WERI-Rb-1 (cell line): ENCODE measurements at regions not wholly inside any gene's neighbourhood (a gene's known extent, or its start where the extent isn't known, plus 50 kb on each side); places are given as distances from the start of the nearest gene placed in this dataset.
"Not testable (repeated sequence)": the region's sequence is repeated elsewhere in the genome, so short reads cannot be mapped to it uniquely, and the experiment has no call there.

Source experiments
- DNase-seq: peaks from one replicate; pipeline ENCODE4 v3.0.0-alpha.2; 2020
- H3K27ac ChIP-seq: fragments of 250-450 bp; sonication (Bioruptor Pico); 2 replicates; pipeline ENCODE4 v1.5.1; 2020; ENCODE audit warnings: mild to moderate bottlenecking, moderate library complexity
- H3K27me3 ChIP-seq: fragments of 250-450 bp; sonication (Bioruptor Pico); 2 replicates; pipeline ENCODE4 v1.5.1; 2021; ENCODE audit warnings: mild to moderate bottlenecking, low read depth, moderate library complexity; ENCODE audit not compliant: insufficient read depth, severe bottlenecking
- H3K36me3 ChIP-seq: fragments of 250-450 bp; sonication (Bioruptor Pico); 2 replicates; pipeline ENCODE4 v1.5.1; 2020; ENCODE audit warnings: mild to moderate bottlenecking, moderate library complexity
- H3K4me3 ChIP-seq: 2 replicates; pipeline ENCODE4 v1.5.1; 2011; ENCODE audit warnings: low read depth, mild to moderate bottlenecking, control low read depth, low read length
- H3K9me3 ChIP-seq: fragments of 250-450 bp; sonication (Bioruptor Pico); 2 replicates; pipeline ENCODE4 v1.5.1; 2021; ENCODE audit warnings: mild to moderate bottlenecking, moderate library complexity; ENCODE audit not compliant: severe bottlenecking
- CTCF ChIP-seq: IDR thresholded peaks from 2 replicates; pipeline ENCODE4 v1.5.1; 2011; ENCODE audit warnings: low read depth, mild to moderate bottlenecking, control low read depth, inconsistent platforms, low read length

DNA sequence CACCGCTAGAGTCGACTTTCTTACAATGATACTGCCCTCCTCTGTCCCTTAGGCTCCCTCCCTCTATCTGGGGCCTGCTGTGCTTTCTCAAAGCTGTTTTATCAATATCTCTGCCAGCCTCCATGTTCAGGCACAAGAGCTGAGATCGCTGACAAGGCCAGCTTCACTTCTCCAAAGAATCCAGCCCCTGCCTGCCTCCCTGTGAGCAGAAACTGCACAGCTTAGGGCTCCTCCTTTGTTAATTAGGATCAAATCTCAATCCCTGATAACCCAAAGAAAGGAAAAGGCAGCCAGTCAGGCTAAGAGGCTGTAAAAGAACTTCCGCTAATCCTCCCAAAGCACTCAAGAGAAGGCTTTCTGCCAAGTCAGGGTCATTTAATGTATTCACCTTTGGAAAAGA lies 616.0 kb upstream of the CDH11 start:
- H3K9me3 ChIP-seq = no peaks in the 10 kb centered on the region
- H3K36me3 ChIP-seq = no peaks in the 10 kb centered on the region
- peak; percentile 57 for DNase-seq
- H3K27me3 ChIP-seq = no peaks in the 10 kb centered on the region
- 0 out of 2 replicates have a peak, but pooled peaks have one; percentile 6 for TF ChIP-seq CTCF
- H3K27ac ChIP-seq = no peak overlapping the region
- peak overlapping the region; percentile 13 for H3K4me3 ChIP-seq

DNA sequence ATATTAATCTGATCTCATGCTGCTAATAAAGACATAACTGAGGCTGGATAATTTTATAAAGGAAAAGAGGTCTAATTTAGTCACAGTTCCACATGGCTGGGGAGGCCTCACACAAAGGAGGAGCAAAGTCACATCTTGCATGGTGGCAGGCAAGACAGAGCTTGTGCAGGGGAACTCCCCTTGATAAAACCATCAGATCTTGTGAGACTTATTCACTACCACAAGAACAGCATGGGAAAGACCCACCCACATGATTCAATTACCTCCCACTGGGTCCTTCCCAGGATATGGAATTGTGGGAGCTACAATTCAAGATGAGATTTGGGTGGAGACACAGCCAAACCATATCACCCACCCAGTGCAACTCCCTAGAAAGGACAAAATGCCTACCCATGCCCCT lies 613.8 kb upstream of the CDH11 start:
- not testable (repeated sequence) for H3K4me3 ChIP-seq, H3K27ac ChIP-seq, H3K9me3 ChIP-seq, DNase-seq, H3K36me3 ChIP-seq, H3K27me3 ChIP-seq

- no peak for TF ChIP-seq CTCF
- no peaks in the 10 kb centered on the region for H3K36me3 ChIP-seq
- H3K27ac ChIP-seq = no peak overlapping the region
Measured at GRCh38 chr16:65733721-65734120, 611.9 kb upstream of the CDH11 start.

DNA sequence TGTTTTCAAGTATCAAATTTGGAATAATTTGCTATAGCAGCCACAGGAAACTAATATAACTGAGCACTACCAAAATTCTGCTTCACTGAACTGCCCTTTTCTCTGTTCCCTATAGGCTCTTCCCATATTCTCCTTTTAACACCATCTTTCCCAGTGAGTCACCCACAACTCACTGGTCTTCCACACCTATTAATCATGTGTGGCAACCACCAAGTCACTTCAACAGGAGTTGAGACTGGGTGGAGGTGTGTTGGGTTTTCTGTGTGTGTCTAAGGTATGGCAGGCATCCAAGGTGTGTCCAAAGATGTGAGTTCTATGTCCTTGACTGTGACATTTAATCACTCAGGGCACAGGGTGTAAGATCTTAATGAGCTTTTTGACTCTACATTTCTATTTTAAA lies 610.0 kb upstream of the CDH11 start:
- H3K9me3 ChIP-seq = no peaks in the 10 kb centered on the region
- no peaks in the 10 kb centered on the region for H3K27me3 ChIP-seq
- H3K27ac ChIP-seq = no peak overlapping the region
- H3K36me3 ChIP-seq = no peaks in the 10 kb centered on the region
- H3K4me3 ChIP-seq = no peak overlapping the region
- DNase-seq = no peak
- no peak for TF ChIP-seq CTCF

More at GRCh38 chr16:65733721-65734120, 611.9 kb upstream of the CDH11 start:
- no peaks in the 10 kb centered on the region for H3K9me3 ChIP-seq
- H3K4me3 ChIP-seq = no peak overlapping the region
- no peaks in the 10 kb centered on the region for H3K27me3 ChIP-seq
- DNase-seq = no peak

GRCh38 chr16:65728652-65729051 lies 606.8 kb upstream of the CDH11 start:
- H3K9me3 ChIP-seq = no peaks in the 10 kb centered on the region
- TF ChIP-seq CTCF = no peak
- no peaks in the 10 kb centered on the region for H3K36me3 ChIP-seq
- no peaks in the 10 kb centered on the region for H3K27me3 ChIP-seq
- H3K4me3 ChIP-seq = no peak overlapping the region
- DNase-seq = no peak
- no peak overlapping the region for H3K27ac ChIP-seq

DNA sequence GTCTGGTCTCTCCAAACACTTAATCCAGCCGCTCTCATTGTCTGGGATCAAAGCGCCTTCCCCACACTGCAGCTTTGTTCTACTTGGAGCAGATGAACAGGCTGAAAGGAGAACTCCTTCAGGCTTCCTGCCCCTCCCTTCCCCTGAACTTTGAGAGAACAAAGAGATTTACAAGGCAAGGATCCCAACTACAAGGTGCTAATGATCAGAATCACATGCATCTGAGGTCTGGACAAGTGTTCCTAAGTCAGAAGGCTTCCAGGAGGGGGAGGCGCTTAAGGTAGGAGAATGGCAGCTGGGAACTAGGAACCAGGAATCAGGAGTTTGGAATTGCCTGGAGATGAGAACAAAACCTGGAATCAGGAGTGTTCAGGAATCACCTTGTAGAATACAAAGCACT lies 606.3 kb upstream of the CDH11 start:
- no peaks in the 10 kb centered on the region for H3K9me3 ChIP-seq
- no peak overlapping the region for H3K4me3 ChIP-seq
- H3K27ac ChIP-seq = no peak overlapping the region
- H3K27me3 ChIP-seq = no peaks in the 10 kb centered on the region
- TF ChIP-seq CTCF = no peak
- no peaks in the 10 kb centered on the region for H3K36me3 ChIP-seq
- DNase-seq = peak; percentile 20
